Astrocyte of the spinal cord (primary cell): ENCODE measurements at regions not wholly inside any gene's neighbourhood (a gene's known extent, or its start where the extent isn't known, plus 50 kb on each side); places are given as distances from the start of the nearest gene placed in this dataset.
"Not testable (repeated sequence)": the region's sequence is repeated elsewhere in the genome, so short reads cannot be mapped to it uniquely, and the experiment has no call there.

Source experiments
- DNase-seq: peaks from one replicate; pipeline ENCODE4 v3.0.0; 2011; ENCODE audit warnings: low read depth, low spot score
- H3K4me3 ChIP-seq: 2 replicates; pipeline ENCODE4 v1.5.1; 2011; ENCODE audit warnings: low read depth, mild to moderate bottlenecking, low read length, moderate library complexity
- CTCF ChIP-seq: IDR thresholded peaks from 2 replicates; pipeline ENCODE4 v1.5.1; 2012; ENCODE audit warnings: low read depth, mild to moderate bottlenecking, low read length, inconsistent platforms
- in situ Hi-C: cut with HindIII; loops from 2 replicates; pipeline ENCODE4 v1.10.0; 2017; ENCODE audit warnings: low sequenced_read_pairs

DNA sequence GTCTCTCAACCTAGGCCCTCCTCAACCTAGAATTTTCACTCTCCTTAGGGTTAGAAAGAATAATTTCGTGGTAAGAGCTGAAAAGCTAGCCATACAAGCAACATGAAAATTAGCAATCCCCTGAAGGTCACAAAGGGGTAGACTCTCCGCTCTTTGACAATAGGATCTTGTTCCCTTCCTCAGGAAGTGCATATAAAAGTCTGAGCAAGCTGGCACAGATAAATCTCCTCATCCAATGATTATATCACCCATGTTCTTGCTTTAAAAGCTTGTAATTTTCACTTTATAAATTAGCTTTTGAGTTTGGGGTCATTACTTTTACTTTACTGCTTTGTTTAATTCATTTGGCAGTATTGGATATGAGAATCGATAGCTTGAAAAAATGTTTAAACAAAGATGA, 852.3 kb upstream of the CRIM1 start:
- no peak for TF ChIP-seq CTCF
- in situ Hi-C loops: no loop called here
- no peak for DNase-seq
- no peak overlapping the region for H3K4me3 ChIP-seq

GRCh38 chr2:35501076-35501475, 854.5 kb upstream of the CRIM1 start:
- no peak for DNase-seq
- TF ChIP-seq CTCF: no peak
- H3K4me3 ChIP-seq: no peak overlapping the region
- in situ Hi-C loops: no loop called here

DNA sequence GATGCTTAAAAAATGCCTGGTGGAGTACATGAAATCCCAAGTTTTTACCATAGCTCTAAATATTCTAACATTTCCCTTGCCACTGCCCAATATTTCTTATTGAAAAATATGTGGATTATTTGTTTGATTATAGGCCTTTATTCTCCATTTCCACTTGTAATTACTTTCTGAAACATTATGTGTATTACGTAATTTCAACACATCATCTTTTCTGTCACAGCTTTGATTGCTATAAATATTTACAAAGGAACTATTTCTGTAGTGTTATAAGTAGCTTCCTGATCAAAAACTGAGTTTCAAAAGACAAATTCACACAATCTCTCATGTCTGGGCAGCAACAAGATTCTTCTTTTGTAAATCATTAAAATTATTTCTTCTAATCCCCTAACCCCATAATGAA, 859.6 kb upstream of the CRIM1 start:
- in situ Hi-C loops: no loop called here
- no peak for DNase-seq
- no peak overlapping the region for H3K4me3 ChIP-seq
- no peak for TF ChIP-seq CTCF

- no peak for TF ChIP-seq CTCF
- H3K4me3 ChIP-seq: no peak overlapping the region
- in situ Hi-C loops: no loop called here
- no peak for DNase-seq
Measured at GRCh38 chr2:35495182-35495581, 860.4 kb upstream of the CRIM1 start.

- H3K4me3 ChIP-seq, in situ Hi-C loops, DNase-seq: not testable (repeated sequence)
Measured at GRCh38 chr2:35478121-35478520, 877.5 kb upstream of the CRIM1 start.

GRCh38 chr2:35468245-35468644, 887.3 kb upstream of the CRIM1 start:
- TF ChIP-seq CTCF: no peak
- in situ Hi-C loops: no loop called here
- no peak overlapping the region for H3K4me3 ChIP-seq
- peak; percentile 19 for DNase-seq

DNA sequence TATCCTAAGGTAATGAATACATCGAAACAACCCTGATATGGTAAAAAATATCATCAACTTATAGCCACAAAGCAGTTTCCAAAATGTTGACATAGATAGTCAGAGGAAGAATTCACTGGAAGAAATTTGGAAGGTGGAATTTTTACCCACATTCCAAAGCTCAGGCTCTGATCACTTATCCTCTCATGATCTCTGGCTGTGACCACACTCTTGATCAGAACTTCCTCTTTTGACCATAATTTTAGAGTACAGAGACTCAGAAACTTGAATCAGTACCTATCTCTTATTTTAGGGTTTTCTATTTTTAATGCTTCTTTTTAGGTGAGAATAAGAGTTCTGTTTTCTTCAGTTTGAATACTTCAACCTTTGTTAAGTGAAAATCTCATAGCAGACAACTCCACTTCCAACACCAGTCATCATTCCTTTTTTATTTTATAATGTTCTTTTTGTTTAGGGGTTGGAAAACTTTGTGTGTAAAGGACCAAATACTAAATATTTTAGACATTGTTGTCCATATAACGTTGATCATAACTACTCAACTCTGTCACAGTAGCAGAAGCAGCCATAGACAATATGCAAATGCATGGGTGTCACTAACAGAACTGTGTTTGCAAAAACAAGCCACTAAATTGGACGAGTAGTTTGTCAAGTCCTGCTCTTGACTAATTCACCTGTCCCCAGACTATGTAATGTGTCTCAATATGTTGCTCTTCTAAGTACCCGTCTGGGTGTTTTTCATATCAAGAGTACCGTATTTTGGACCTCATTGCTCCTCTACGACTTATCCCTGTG, 891.6 kb upstream of the CRIM1 start:
- H3K4me3 ChIP-seq: no peak overlapping the region
- in situ Hi-C loops: no loop called here
- no peak for DNase-seq
- no peak for TF ChIP-seq CTCF
